ENCODE measurements at regions not wholly inside any gene's neighbourhood (a gene's known extent, or its start where the extent isn't known, plus 50 kb on each side); places are given as distances from the start of the nearest gene placed in this dataset.

- TF ChIP-seq MAX (IDR thresholded peaks at IDR 0.05) (no peak), JUND (IDR thresholded peaks at IDR 0.05) (no peak), ZFX (IDR thresholded peaks at IDR 0.05) (no peak), CTCF (IDR thresholded peaks at IDR 0.05 in 2 of 3, conservative IDR thresholded peaks at IDR 0.05 in 1 of 3; ENCODE audit: borderline replicate concordance in 1 of 3, insufficient read depth in 1 of 3, low read depth in 2 of 3, low read length in 2 of 3) (no peak)
Observed at GRCh38 chr6:2536451-2536850, 214.3 kb downstream of the MYLK4 start (continued).

- RAD21 ChIA-PET (ENCODE audit: low non-redundant PET in 1 of 2, low total read pairs in 2 of 2, uncharacterized antibody in 2 of 2, unreplicated experiment in 2 of 2), result no interaction called here
- Histone ChIP-seq H4K20me1 (ENCODE audit: insufficient read depth) (no peaks in the 10 kb centered on the region), H3K4me1 (ENCODE audit: control insufficient read depth in 1 of 2, insufficient read depth in 2 of 2, low read length in 2 of 2) (no peaks in the 10 kb centered on the region), H3K9ac (ENCODE audit: low read length) (no peak overlapping the region), H3K9me2 (ENCODE audit: insufficient read depth) (no peaks in the 10 kb centered on the region), H3K9me3 (ENCODE audit: control insufficient read depth in 1 of 2, insufficient read depth in 1 of 2, low read depth in 1 of 2, low read length in 2 of 2) (no peaks in the 10 kb centered on the region), H3K36me3 (ENCODE audit: control insufficient read depth in 1 of 2, insufficient read depth in 2 of 2, low read length in 2 of 2) (no peaks in the 10 kb centered on the region), H3K79me2 (ENCODE audit: insufficient read depth, low read length) (no peaks in the 10 kb centered on the region), H3K4me2 (ENCODE audit: low read length) (no peak overlapping the region), H2AFZ (ENCODE audit: low read depth, low read length, poor library complexity, severe bottlenecking) (no peak overlapping the region), H3K4me3 (replicated peaks in 1 of 2; ENCODE audit: low read depth in 1 of 2, low read length in 2 of 2) (no peak overlapping the region), H3K27ac (ENCODE audit: low read depth, low read length) (no peak overlapping the region), H3K27me3 (ENCODE audit: insufficient read depth, low read length) (no peaks in the 10 kb centered on the region)
- POLR2A ChIA-PET, result no interaction called here
- no TSS peak for BruUV-seq (replicated peaks)
- TF ChIP-seq CTCF (IDR thresholded peaks at IDR 0.05 in 2 of 3, conservative IDR thresholded peaks at IDR 0.05 in 1 of 3; ENCODE audit: borderline replicate concordance in 1 of 3, insufficient read depth in 1 of 3, low read depth in 2 of 3, low read length in 2 of 3), result no peak
- TF ChIP-seq FOSL1 (IDR thresholded peaks at IDR 0.05; ENCODE audit: low read depth), result no peak
- TF ChIP-seq JUND (IDR thresholded peaks at IDR 0.05), result no peak
- no peak for TF ChIP-seq SIN3A (IDR thresholded peaks at IDR 0.05; ENCODE audit: low read depth)
- no peak for TF ChIP-seq MAX (IDR thresholded peaks at IDR 0.05)
- TF ChIP-seq RAD21 (IDR thresholded peaks at IDR 0.05; ENCODE audit: low read depth), result no peak
- no peak for TF ChIP-seq REST (IDR thresholded peaks at IDR 0.05; ENCODE audit: low read depth)
- no peak for TF ChIP-seq SRF (IDR thresholded peaks at IDR 0.05; ENCODE audit: low read depth)
- intact Hi-C loops (cut with micrococcal nuclease), result no loop called here
- DNase-seq (ENCODE audit: low read depth, low spot score), result no peak
- CTCF ChIA-PET, result no interaction called here
- no peak for ATAC-seq
Observed at GRCh38 chr6:2535506-2535905, 215.2 kb downstream of the MYLK4 start.

Measured in HCT116 (cell line).